Gastroesophageal sphincter (tissue), 3 donors: ENCODE measurements at regions not wholly inside any gene's neighbourhood (a gene's known extent, or its start where the extent isn't known, plus 50 kb on each side); places are given as distances from the start of the nearest gene placed in this dataset.

Experiments
- POLR2A ChIP-seq, 2 donors: fragments of 450-650 bp; IDR thresholded peaks; one replicate each; pipeline ENCODE4 v1.6.1; 2017; ENCODE audit warnings: antibody characterized with exemption in 2 of 2, mild to moderate bottlenecking in 2 of 2, moderate library complexity in 1 of 2
- POLR2AphosphoS5 ChIP-seq: sonication (generic); formaldehyde crosslinking; IDR thresholded peaks from one replicate; pipeline ENCODE4 v1.6.1; 2017; ENCODE audit warnings: antibody characterized with exemption
- TF ChIP-seq, protein P1 (sequence below), 4 experiments: fragments of 200-600 bp in 2 of 4; fragments of 450-650 bp in 2 of 4; sonication (generic) in 1 of 4; IDR thresholded peaks; one replicate each; pipeline ENCODE4 v1.5.1; 2017 to 2019; ENCODE audit warnings: antibody characterized with exemption in 4 of 4, mild to moderate bottlenecking in 2 of 4, moderate library complexity in 2 of 4

DNA sequence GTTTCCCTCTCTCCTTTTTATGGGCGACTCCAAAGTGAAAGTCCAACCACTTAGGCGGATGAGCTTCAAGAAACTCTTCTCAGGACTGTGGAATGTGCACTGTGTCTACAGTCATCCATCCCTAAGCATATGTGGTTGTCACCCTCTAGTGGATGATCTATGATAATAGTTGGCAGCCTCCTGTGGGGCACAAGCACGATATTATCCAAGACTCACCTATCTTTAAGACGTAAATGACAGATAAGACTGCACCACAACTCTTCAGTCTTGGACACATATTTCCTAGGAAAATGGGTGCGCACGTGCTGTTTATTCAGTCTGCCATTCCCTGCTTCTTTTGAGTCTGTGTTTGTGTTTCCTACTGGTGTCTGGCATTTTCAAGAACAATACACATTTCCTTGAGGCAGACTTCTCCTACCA, 145.5 kb upstream of the CTAGE1 start:
- peak; percentile 42 for TF ChIP-seq POLR2AphosphoS5
- TF ChIP-seq, protein P1, sequence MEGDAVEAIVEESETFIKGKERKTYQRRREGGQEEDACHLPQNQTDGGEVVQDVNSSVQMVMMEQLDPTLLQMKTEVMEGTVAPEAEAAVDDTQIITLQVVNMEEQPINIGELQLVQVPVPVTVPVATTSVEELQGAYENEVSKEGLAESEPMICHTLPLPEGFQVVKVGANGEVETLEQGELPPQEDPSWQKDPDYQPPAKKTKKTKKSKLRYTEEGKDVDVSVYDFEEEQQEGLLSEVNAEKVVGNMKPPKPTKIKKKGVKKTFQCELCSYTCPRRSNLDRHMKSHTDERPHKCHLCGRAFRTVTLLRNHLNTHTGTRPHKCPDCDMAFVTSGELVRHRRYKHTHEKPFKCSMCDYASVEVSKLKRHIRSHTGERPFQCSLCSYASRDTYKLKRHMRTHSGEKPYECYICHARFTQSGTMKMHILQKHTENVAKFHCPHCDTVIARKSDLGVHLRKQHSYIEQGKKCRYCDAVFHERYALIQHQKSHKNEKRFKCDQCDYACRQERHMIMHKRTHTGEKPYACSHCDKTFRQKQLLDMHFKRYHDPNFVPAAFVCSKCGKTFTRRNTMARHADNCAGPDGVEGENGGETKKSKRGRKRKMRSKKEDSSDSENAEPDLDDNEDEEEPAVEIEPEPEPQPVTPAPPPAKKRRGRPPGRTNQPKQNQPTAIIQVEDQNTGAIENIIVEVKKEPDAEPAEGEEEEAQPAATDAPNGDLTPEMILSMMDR (IDR thresholded peaks at IDR 0.05), result peak; percentile 63 to 81 (median 78)
- TF ChIP-seq POLR2A (IDR thresholded peaks at IDR 0.05), result no peak
